Bronchial epithelial cell (primary cell): ENCODE measurements at regions not wholly inside any gene's neighbourhood (a gene's known extent, or its start where the extent isn't known, plus 50 kb on each side); places are given as distances from the start of the nearest gene placed in this dataset.

Experiments used
- DNase-seq: peaks from one replicate; pipeline ENCODE4 v3.0.0-alpha.2; 2010; ENCODE audit warnings: low read depth
- FAIRE-seq: peaks from 2 replicates; lab custom pipeline; 2011; peaks lifted over from hg19 to GRCh38; lab: Jason Lieb, UNC
- H3K27me3 ChIP-seq: 2 replicates; pipeline ENCODE4 v1.5.1; 2011; ENCODE audit warnings: low read length; ENCODE audit not compliant: control insufficient read depth, insufficient read depth
- H3K36me3 ChIP-seq: 2 replicates; pipeline ENCODE4 v1.5.1; 2011; ENCODE audit warnings: low read length; ENCODE audit not compliant: control insufficient read depth, insufficient read depth
- H3K4me3 ChIP-seq: 2 replicates; pipeline ENCODE4 v1.5.1; 2011; ENCODE audit warnings: mild to moderate bottlenecking, low read depth, low read length, control low read depth
- CTCF ChIP-seq: IDR thresholded peaks from 2 replicates; pipeline ENCODE4 v1.5.1; 2011; ENCODE audit warnings: mild to moderate bottlenecking, moderate library complexity, low read length, control low read depth, inconsistent platforms; ENCODE audit not compliant: insufficient read depth, severe bottlenecking

- no peak for TF ChIP-seq CTCF
- DNase-seq (no peak), FAIRE-seq (no peak)
- no peaks in the 10 kb centered on the region for H3K36me3 ChIP-seq
- no peaks in the 10 kb centered on the region for H3K27me3 ChIP-seq
- no peak overlapping the region for H3K4me3 ChIP-seq
These were observed 166.8 kb upstream of the FMN2 start for GRCh38 chr1:239924741-239925350.

GRCh38 chr1:239926184-239926583 lies 165.5 kb upstream of the FMN2 start:
- Histone ChIP-seq H3K4me3 (no peak overlapping the region), H3K36me3 (no peaks in the 10 kb centered on the region), H3K27me3 (no peaks in the 10 kb centered on the region)
- FAIRE-seq, result no peak
- DNase-seq, result no peak
- no peak for TF ChIP-seq CTCF

- H3K27me3 ChIP-seq, result no peaks in the 10 kb centered on the region
- H3K36me3 ChIP-seq, result no peaks in the 10 kb centered on the region
- DNase-seq, result no peak
- no peak for TF ChIP-seq CTCF
- no peak for FAIRE-seq
- H3K4me3 ChIP-seq, result no peak overlapping the region
These were observed 162.4 kb upstream of the FMN2 start for GRCh38 chr1:239929317-239929716.

- no peak overlapping the region for H3K4me3 ChIP-seq
- no peak for FAIRE-seq
- no peak for TF ChIP-seq CTCF
- peak; percentile 8 for DNase-seq
- H3K27me3 ChIP-seq, result no peaks in the 10 kb centered on the region
- no peaks in the 10 kb centered on the region for H3K36me3 ChIP-seq
These were observed 160.9 kb upstream of the FMN2 start for GRCh38 chr1:239930686-239931262.

- no peak for DNase-seq
- FAIRE-seq, result no peak
- Histone ChIP-seq H3K36me3 (no peaks in the 10 kb centered on the region), H3K4me3 (no peak overlapping the region), H3K27me3 (no peaks in the 10 kb centered on the region)
- no peak for TF ChIP-seq CTCF
These were observed 160.3 kb upstream of the FMN2 start for GRCh38 chr1:239931341-239931740.

GRCh38 chr1:239939602-239940001 lies 152.1 kb upstream of the FMN2 start:
- FAIRE-seq, result no peak
- Histone ChIP-seq H3K4me3 (no peak overlapping the region), H3K36me3 (no peaks in the 10 kb centered on the region), H3K27me3 (no peaks in the 10 kb centered on the region)
- DNase-seq, result no peak
- no peak for TF ChIP-seq CTCF
